Neural cell (in vitro differentiated cells): ENCODE measurements at regions not wholly inside any gene's neighbourhood (a gene's known extent, or its start where the extent isn't known, plus 50 kb on each side); places are given as distances from the start of the nearest gene placed in this dataset.

Experiments
- H2AFZ ChIP-seq: fragments of 200-600, 300-800 bp; sonication (generic), shearing (Covaris generic); 2 replicates; pipeline ENCODE4 v1.6.0; 2014; ENCODE audit warnings: low read depth, mild to moderate bottlenecking, antibody characterized with exemption, low read length, moderate library complexity
- H3F3A ChIP-seq: fragments of 200-600 bp; shearing (Covaris generic); 2 replicates; pipeline ENCODE4 v1.6.1; 2016; ENCODE audit warnings: mild to moderate bottlenecking, moderate library complexity, mixed read lengths, antibody characterized with exemption, low read length; ENCODE audit not compliant: insufficient read depth, poor library complexity, severe bottlenecking
- H3K27ac ChIP-seq: fragments of 200-600, 300-800 bp; sonication (generic), shearing (Covaris generic); 2 replicates; pipeline ENCODE4 v1.5.1; 2014; ENCODE audit warnings: mild to moderate bottlenecking, low read length, moderate library complexity
- H3K27me3 ChIP-seq: fragments of 300-800, 200-600 bp; sonication (generic), shearing (Covaris generic); 2 replicates; pipeline ENCODE4 v1.6.0; 2014; ENCODE audit warnings: mild to moderate bottlenecking, low read depth, low read length, moderate library complexity; ENCODE audit not compliant: insufficient read depth
- H3K36me3 ChIP-seq: fragments of 300-800, 200-600 bp; sonication (generic), shearing (Covaris generic); 2 replicates; pipeline ENCODE4 v1.5.1; 2014; ENCODE audit warnings: mild to moderate bottlenecking, antibody characterized with exemption, low read length, moderate library complexity; ENCODE audit not compliant: insufficient read depth
- H3K4me2 ChIP-seq: fragments of 300-800, 200-600 bp; sonication (generic), shearing (Covaris generic); 2 replicates; pipeline ENCODE4 v1.6.0; 2014; ENCODE audit warnings: mild to moderate bottlenecking, low read length
- H3K4me3 ChIP-seq: fragments of 300-800, 200-600 bp; sonication (generic), shearing (Covaris generic); 2 replicates; pipeline ENCODE4 v1.5.1; 2014; ENCODE audit warnings: mild to moderate bottlenecking, low read length, moderate library complexity
- H3K79me2 ChIP-seq: fragments of 200-600 bp; shearing (Covaris generic); replicated peaks from 2 replicates; pipeline ENCODE4 v1.6.0; 2014; ENCODE audit warnings: mild to moderate bottlenecking, low read length, moderate library complexity; ENCODE audit not compliant: insufficient read depth
- H3K9ac ChIP-seq: fragments of 300-800, 200-600 bp; sonication (generic), shearing (Covaris generic); 2 replicates; pipeline ENCODE4 v1.6.1; 2016; ENCODE audit warnings: mild to moderate bottlenecking, low read length, mixed read lengths
- H3K9me2 ChIP-seq: fragments of 200-600 bp; shearing (Covaris generic); 2 replicates; pipeline ENCODE4 v1.6.1; 2016; ENCODE audit warnings: mild to moderate bottlenecking, low read length, mixed read lengths; ENCODE audit not compliant: insufficient read depth
- H3K9me3 ChIP-seq: fragments of 200-600, 300-800 bp; sonication (generic), shearing (Covaris generic); 2 replicates; pipeline ENCODE4 v1.6.1; 2016; ENCODE audit warnings: mild to moderate bottlenecking, mixed run types, low read length, moderate library complexity, mixed read lengths
- H4K20me1 ChIP-seq: fragments of 200-600 bp; shearing (Covaris generic); 2 replicates; pipeline ENCODE4 v1.6.1; 2016; ENCODE audit warnings: mild to moderate bottlenecking, mixed run types; ENCODE audit not compliant: insufficient read depth
- CTCF ChIP-seq: fragments of 450-650 bp; IDR thresholded peaks from 2 replicates; pipeline ENCODE4 v1.5.1; 2014; ENCODE audit warnings: antibody characterized with exemption, mild to moderate bottlenecking, moderate library complexity; ENCODE audit not compliant: poor library complexity, severe bottlenecking
- EP300 ChIP-seq: fragments of 450-650 bp; conservative IDR thresholded peaks from 2 replicates; pipeline ENCODE4 v1.6.1; 2014; ENCODE audit warnings: antibody characterized with exemption, mild to moderate bottlenecking, moderate library complexity; ENCODE audit not compliant: poor library complexity, severe bottlenecking
- EZH2 ChIP-seq: fragments of 200-600, 300-800 bp; shearing (Covaris generic), sonication (generic); IDR thresholded peaks from 2 replicates; pipeline ENCODE4 v1.6.1; 2014; ENCODE audit warnings: antibody characterized with exemption, low read length, borderline replicate concordance, mild to moderate bottlenecking; ENCODE audit not compliant: insufficient read depth, poor library complexity, severe bottlenecking
- MXI1 ChIP-seq: fragments of 450-650 bp; conservative IDR thresholded peaks from 2 replicates; pipeline ENCODE4 v1.6.1; 2014; ENCODE audit warnings: antibody characterized with exemption, mild to moderate bottlenecking; ENCODE audit not compliant: poor library complexity, severe bottlenecking
- POLR2AphosphoS5 ChIP-seq: IDR thresholded peaks from 2 replicates; pipeline ENCODE4 v1.6.1; 2012
- RAD21 ChIP-seq: fragments of 450-650 bp; conservative IDR thresholded peaks from 2 replicates; pipeline ENCODE4 v1.6.1; 2014; ENCODE audit warnings: antibody characterized with exemption, mild to moderate bottlenecking, moderate library complexity
- REST ChIP-seq: IDR thresholded peaks from 2 replicates; pipeline ENCODE4 v1.6.1; 2012; ENCODE audit warnings: borderline replicate concordance
- SMC3 ChIP-seq: fragments of 450-650 bp; conservative IDR thresholded peaks from 2 replicates; pipeline ENCODE4 v1.6.1; 2014; ENCODE audit warnings: antibody characterized with exemption, mild to moderate bottlenecking, moderate library complexity; ENCODE audit not compliant: poor library complexity
- TAF1 ChIP-seq: IDR thresholded peaks from 2 replicates; pipeline ENCODE4 v1.6.1; 2012; ENCODE audit warnings: low read depth

DNA sequence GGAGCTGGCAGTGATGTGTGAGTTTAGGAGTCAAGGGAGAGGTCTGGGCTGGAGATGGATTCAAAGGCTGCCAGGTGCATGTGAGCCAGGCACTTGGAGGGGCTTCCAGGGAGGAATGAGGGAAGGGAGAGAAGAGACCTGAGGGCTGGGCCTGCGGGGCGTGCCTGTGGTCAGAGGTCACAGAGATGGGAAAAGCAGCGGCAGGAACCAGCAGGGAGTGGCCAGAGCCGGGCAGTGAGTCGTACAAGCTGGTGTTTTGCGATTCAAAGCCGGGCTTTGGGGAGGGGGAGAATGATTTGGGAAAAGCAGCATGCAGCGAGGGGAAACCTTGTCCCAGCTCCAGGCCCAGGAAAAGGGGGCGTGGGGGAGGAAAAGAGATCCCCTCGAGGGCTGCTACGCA lies 96.9 kb upstream of the RTL6 start:
- Histone ChIP-seq H3K9me2 (no peaks in the 10 kb centered on the region), H3K27ac (peak overlapping the region; percentile 89), H3K9me3 (no peaks in the 10 kb centered on the region), H4K20me1 (no peaks in the 10 kb centered on the region), H3K4me2 (no peak overlapping the region), H2AFZ (no peak overlapping the region), H3K4me3 (no peak overlapping the region), H3F3A (no peaks in the 10 kb centered on the region), H3K9ac (peak overlapping the region; percentile 67), H3K79me2 (no peaks in the 10 kb centered on the region), H3K27me3 (no peaks in the 10 kb centered on the region), H3K36me3 (no peaks in the 10 kb centered on the region)
- TF ChIP-seq TAF1 (no peak), SMC3 (no peak), EZH2 (no peak), CTCF (no peak), RAD21 (no peak), POLR2AphosphoS5 (no peak), REST (no peak), MXI1 (no peak), EP300 (no peak)

GRCh38 chr22:44592824-44593148 lies 94.8 kb upstream of the RTL6 start:
- no peaks in the 10 kb centered on the region for H3K9me2 ChIP-seq

More at GRCh38 chr22:44592824-44593148, 94.8 kb upstream of the RTL6 start:
- Histone ChIP-seq H3K4me2 (no peak overlapping the region), H3K9me3 (no peaks in the 10 kb centered on the region), H3K36me3 (no peaks in the 10 kb centered on the region), H4K20me1 (no peaks in the 10 kb centered on the region), H2AFZ (no peak overlapping the region), H3K9ac (no peak overlapping the region), H3K27me3 (no peaks in the 10 kb centered on the region), H3K27ac (peak overlapping the region; percentile 21), H3K79me2 (no peaks in the 10 kb centered on the region), H3F3A (no peaks in the 10 kb centered on the region), H3K4me3 (no peak overlapping the region)
- TF ChIP-seq RAD21 (no peak), EP300 (no peak)
